GM18858 (cell line): ENCODE measurements at regions not wholly inside any gene's neighbourhood (a gene's known extent, or its start where the extent isn't known, plus 50 kb on each side); places are given as distances from the start of the nearest gene placed in this dataset.
"Not testable (repeated sequence)": the region's sequence is repeated elsewhere in the genome, so short reads cannot be mapped to it uniquely, and the experiment has no call there.

Experiments used
- ATAC-seq: cut with Tn5 transposase; IDR thresholded peaks from one replicate; pipeline ENCODE4 v1.9.1; 2021; ENCODE audit not compliant: unreplicated experiment

- no peak for ATAC-seq
Measured at GRCh38 chr4:124067046-124067445, 645.5 kb downstream of the ANKRD50 start.

- no peak for ATAC-seq
Measured at GRCh38 chr4:124070688-124071484, 641.6 kb downstream of the ANKRD50 start.

- ATAC-seq = not testable (repeated sequence)
Measured at GRCh38 chr4:124075276-124075675, 637.3 kb downstream of the ANKRD50 start.

DNA sequence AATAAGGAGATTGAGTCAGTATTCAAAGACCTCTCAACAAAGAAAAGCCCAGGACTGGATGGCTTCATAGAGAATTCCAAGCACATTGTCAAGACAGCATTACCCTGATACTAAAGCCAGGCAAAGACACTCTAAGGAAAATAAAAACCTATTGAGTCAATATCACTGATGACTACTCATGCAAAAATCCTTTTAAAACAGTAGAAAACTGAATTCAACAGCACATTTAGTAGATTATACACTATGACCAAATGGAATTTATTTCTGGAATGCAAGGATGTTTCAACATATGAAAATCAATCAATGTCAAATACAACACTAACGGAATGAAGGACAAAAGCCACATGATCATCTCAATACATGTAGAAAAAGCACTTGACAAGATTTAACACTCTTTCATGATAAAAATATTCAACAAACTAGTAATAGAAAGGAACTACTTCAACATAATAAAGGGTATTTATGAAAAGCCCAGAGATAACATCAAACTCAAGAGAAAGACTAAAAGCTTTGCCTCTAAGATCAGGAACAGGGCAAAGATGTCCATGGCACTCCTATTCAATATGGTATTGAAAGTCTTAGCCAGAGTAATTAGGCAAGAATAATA, 633.3 kb downstream of the ANKRD50 start:
- no peak for ATAC-seq

DNA sequence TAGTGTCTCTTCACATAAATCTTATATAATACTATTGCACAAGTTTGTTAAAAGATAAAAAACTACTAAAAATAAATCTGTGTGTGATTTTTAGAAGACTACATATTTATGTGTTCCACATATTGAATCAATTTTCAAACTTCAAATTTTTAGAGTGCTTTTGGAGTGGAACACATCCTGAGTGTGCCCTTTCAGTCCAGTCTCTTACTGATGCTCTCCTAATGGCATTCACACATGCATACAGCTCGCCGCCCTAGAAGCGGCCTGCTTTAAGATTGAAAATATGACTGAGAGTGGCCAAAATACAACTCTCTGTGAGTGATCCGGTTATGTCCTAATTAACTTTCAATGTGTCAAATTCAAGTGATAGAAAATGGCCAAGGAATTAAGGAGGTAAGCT, 628.8 kb downstream of the ANKRD50 start:
- ATAC-seq = no peak

GRCh38 chr4:124085561-124086180, 626.9 kb downstream of the ANKRD50 start:
- no peak for ATAC-seq

DNA sequence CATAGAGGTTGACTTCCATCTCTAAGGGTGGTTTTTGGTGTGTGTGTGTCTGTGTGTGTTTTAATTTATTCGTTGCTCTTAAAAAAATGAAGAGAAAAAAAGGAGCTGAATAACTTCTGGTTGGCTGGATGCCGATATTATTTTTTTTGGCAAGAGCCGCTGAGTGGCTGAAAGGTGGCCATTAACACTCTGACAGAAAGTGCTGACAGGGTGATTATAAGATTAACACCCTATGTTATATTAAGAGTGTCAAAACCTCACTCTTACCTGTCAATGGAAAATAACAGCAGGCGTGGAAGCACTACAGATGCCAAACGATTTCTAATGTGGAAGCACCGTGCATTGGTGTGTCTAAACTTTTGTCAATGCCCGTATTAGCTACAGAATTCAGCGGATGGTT, 622.5 kb downstream of the ANKRD50 start:
- ATAC-seq = no peak

- no peak for ATAC-seq
Measured at GRCh38 chr4:124092101-124092500, 620.4 kb downstream of the ANKRD50 start.

DNA sequence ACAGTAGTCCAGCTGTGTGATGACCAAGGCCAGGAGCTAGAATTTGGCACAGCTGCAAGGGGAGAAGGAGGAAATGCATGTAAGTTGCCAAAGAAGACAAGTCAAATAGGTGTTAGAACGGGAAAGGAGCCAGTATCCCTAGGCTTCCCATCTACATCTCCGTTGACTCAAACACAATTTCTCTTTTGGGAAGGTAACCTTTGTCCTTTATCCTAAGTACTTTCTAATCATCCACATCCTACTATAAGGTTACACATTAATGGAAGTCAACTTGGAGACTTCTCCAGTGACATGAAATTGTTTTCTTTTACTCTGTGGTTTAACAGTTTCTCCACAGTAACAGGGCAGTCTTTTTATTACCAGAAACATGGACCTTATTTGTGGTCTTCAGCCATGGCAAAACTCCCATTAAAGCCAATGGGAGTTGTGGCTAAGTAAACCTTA, 620.0 kb downstream of the ANKRD50 start:
- ATAC-seq = no peak

DNA sequence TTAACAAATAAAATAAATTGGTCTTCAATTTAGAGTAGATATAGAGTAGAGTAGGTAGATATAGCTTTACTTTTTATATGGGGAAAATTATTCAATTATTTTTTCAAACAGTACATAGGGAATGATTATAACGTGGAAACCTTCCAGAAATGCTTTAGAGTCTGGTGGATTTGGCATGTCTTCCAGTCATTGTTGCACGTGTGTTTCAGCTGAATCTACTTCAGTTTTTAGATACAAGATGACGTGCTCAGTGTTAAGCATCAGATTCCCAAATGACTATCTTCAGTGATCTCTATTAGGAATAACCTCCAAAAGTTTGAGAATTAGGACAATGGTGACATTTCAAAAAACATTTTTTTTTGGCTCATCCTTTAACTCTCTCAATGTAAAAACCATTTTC, 616.9 kb downstream of the ANKRD50 start:
- ATAC-seq = no peak

DNA sequence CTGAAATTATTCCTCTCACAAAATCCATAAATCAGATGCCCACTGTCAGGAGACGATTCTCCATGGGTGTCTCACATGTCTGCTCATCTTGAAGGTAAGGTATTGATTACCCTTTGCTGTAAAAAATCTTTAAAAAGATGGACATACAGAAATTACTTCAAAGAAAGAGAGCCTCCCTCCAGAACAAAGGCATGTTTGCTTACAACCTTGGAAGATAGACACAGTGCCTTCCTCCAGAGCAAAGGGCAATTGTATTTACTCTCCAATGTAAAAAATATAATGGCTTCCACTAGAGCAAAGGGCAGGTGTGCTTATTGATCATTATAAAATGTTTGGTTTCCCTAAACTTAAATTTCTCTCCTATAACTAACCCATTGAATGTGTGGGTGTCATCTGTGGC, 616.2 kb downstream of the ANKRD50 start:
- ATAC-seq = no peak

DNA sequence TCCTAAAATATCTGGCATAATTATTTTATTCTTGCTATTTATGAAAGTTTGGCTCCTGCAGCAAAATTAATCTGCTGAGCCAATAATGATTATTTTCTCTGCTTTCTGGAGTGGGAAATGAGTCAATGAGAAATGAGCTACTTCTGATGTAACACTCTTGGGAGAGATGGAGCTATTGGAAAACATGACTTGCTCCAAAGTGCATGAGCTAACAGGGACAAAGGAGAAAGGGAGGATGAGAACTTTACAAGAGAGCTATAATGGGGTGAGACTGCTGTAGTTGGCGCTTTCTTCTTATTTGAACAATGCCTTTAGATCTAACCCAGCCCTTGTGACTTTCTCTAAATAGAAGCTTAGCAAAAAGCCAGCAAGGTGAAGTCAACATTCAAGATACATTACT, 615.1 kb downstream of the ANKRD50 start:
- no peak for ATAC-seq

DNA sequence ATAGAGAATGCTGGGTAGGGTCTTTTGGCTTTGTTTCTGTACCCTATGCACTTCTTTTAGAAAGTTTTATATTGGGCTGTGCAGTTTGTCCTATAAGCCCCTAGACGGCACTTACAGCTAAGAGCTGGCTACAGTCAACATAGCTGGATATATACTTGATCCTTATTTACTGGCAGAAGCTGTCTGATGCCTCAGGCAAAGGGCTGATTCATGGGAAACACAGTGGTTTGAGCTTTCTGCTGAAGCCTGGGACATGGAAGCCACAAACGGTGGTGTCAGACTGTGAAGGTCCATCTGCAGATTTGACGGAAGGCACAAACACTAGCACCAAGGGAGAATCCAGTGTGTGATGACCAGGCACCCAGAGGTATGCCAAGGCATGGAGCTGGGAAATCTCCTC, 608.4 kb downstream of the ANKRD50 start:
- ATAC-seq = no peak

- no peak for ATAC-seq
Measured at GRCh38 chr4:124104628-124105027, 607.9 kb downstream of the ANKRD50 start.

GRCh38 chr4:124105212-124105611, 607.3 kb downstream of the ANKRD50 start:
- no peak for ATAC-seq

DNA sequence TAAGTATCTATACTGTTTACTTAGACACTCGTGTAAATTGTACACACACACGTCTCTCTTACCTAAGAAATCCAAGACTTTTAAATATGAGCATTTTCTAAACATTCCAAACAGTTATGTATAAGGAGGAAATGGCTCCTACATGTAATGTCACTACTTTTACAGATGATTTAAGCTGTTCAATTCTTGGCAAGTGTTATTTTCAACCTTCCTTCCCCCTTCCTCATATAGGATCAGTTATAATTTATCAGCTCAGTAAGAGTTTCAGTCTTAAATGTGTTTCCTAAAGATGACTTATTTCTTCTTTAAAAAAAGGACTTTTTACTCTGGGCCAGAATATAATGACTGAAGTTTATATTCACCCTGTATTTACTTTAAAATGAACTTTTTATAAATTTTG, 601.1 kb downstream of the ANKRD50 start:
- no peak for ATAC-seq

GRCh38 chr4:124111922-124112321, 600.6 kb downstream of the ANKRD50 start:
- ATAC-seq = no peak

GRCh38 chr4:124118061-124118460, 594.5 kb downstream of the ANKRD50 start:
- no peak for ATAC-seq

DNA sequence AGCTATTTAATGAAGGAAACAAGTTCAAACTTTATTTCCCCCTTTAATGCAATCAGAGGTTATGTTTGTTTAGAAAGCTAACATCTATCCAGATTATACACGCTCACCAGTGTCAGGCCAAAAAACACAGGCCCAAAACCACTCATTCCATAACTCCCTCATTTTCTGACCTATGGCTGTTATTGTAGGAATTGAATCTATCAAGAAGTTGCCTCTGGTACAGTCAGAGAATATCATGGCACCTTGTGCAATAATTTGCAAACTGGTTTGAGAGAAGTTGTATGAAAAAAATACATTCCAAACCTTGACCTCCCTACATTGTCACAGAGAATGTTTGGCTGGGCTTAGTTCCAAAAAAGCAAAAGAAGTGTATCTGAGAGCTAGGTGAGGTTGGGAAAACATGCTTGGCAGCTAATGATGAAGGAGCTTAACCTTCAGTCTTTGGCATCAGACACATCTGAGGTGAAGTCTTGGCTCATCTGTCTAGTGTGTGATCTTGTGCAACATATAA, 591.0 kb downstream of the ANKRD50 start:
- no peak for ATAC-seq

DNA sequence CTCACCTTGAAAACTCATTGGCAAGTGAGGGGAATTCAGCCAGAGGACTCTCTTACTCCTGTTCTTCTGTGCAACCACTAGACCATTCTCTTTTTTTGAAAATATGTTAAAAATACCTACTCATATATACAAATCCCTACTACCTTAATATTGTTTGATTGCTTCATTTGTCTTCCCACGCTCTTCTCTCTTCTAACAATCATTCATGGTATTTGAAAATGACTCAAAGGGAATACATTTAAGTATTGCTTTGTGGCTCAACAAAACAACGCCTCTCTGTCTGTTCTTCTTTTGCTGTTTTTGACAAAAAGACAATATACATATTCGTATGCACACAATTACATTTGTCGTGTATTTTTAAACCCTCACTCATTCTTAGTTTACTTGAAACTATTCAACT, 589.4 kb downstream of the ANKRD50 start:
- ATAC-seq = no peak

DNA sequence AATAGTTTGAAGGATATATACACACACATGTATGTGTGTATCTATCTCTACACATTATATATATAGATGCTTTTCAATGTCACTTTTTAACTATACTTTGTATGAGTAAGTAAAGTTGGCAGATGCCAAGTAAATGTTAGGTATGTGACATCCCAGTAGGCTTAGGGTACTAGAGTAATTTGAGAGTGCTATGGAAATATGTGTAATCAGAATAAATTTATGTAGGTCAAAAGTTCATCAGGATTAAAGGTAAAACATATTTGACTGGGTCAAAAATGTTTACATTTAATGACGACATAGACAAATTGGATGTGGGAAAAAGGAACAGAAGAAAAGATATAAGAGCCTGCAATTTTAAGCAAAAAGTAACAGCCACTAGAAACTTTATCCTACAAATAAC, 588.8 kb downstream of the ANKRD50 start:
- no peak for ATAC-seq

DNA sequence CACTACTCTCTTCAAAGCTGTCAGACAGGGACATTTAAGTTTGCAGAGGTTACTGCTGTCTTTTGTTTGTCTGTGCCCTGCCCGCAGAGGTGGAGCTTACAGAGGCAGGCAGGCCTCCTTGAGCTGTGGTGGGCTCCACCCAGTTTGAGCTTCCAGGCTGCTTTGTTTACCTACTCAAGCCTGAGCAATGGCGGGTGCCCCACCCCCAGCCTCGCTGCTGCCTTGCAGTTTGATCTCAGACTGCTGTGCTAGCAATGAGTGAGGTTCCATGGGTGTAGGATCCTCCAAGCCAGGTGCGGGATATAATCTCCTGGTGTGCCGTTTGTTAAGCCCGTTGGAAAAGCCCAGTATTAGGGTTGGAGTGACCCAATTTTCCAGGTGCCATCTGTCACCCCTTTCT, 581.2 kb downstream of the ANKRD50 start:
- not testable (repeated sequence) for ATAC-seq
